ENCODE measurements at regions not wholly inside any gene's neighbourhood (a gene's known extent, or its start where the extent isn't known, plus 50 kb on each side); places are given as distances from the start of the nearest gene placed in this dataset.

DNA sequence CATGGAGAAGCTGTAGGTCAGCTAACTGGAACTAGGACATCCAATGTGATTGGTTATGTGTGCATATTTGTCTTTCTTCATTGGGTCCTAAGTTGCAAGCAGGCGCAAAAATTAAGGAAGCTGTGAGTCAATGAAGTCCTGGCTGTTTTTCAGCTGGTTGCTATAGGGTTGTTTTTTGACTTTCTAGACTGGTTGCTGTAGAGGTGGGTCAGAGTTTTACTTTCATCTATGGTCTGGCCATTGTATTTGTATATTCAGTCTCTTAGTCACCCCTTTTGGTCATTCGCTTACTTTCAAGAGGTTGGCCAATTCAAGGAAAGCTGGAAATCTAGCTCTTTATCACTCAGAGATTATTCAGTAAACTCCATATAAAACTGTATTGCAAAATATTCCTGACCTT, 62.0 kb upstream of the AMZ2 start:
- Histone ChIP-seq H3K4me3 (replicated peaks; ENCODE audit: insufficient read depth, low read length) (no peak overlapping the region), H3K27ac (replicated peaks) (no peak overlapping the region), H3K27me3 (ENCODE audit: insufficient read depth, poor library complexity, severe bottlenecking) (no peaks in the 10 kb centered on the region)
- TF ChIP-seq, protein P1, sequence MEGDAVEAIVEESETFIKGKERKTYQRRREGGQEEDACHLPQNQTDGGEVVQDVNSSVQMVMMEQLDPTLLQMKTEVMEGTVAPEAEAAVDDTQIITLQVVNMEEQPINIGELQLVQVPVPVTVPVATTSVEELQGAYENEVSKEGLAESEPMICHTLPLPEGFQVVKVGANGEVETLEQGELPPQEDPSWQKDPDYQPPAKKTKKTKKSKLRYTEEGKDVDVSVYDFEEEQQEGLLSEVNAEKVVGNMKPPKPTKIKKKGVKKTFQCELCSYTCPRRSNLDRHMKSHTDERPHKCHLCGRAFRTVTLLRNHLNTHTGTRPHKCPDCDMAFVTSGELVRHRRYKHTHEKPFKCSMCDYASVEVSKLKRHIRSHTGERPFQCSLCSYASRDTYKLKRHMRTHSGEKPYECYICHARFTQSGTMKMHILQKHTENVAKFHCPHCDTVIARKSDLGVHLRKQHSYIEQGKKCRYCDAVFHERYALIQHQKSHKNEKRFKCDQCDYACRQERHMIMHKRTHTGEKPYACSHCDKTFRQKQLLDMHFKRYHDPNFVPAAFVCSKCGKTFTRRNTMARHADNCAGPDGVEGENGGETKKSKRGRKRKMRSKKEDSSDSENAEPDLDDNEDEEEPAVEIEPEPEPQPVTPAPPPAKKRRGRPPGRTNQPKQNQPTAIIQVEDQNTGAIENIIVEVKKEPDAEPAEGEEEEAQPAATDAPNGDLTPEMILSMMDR (IDR thresholded peaks at IDR 0.05; ENCODE audit: insufficient read depth, low read length): no peak
- TF ChIP-seq SPI1 (IDR thresholded peaks at IDR 0.05; ENCODE audit: borderline replicate concordance, low read depth): no peak
- TF ChIP-seq POLR2AphosphoS5 (IDR thresholded peaks at IDR 0.05; ENCODE audit: low read depth): no peak
- no peak for TF ChIP-seq GABPA (IDR thresholded peaks at IDR 0.05; ENCODE audit: low read depth)
- TF ChIP-seq REST (IDR thresholded peaks at IDR 0.05; ENCODE audit: insufficient replicate concordance, low read depth): no peak
- DNase-seq (ENCODE audit: low read depth in 1 of 2, low spot score in 1 of 2): no peak

DNA sequence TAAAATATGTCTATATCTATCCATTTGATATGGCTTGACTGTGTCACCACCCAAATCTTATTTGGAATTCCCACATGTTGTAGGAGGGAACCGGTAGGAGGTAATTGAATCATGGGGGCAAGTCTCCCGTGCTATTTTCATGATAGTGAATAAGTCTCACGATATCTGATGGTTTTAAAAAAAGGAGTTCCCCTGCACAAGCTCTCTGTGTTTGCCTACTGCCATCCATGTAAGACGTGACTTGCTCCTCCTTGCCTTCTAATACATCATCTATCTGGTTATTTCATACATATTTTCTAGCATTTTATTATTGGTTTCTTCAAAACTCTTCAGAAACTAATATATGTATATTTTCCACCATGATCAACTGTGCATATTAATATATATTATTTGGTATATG, 57.3 kb upstream of the AMZ2 start:
- Histone ChIP-seq H3K27me3 (ENCODE audit: insufficient read depth, poor library complexity, severe bottlenecking) (peaks cover 14% of the 10 kb centered on the region), H3K27ac (replicated peaks) (no peak overlapping the region), H3K4me3 (replicated peaks; ENCODE audit: insufficient read depth, low read length) (no peak overlapping the region)
- no peak for DNase-seq (ENCODE audit: low read depth in 1 of 2, low spot score in 1 of 2)
- no peak for TF ChIP-seq GABPA (IDR thresholded peaks at IDR 0.05; ENCODE audit: low read depth)
- TF ChIP-seq POLR2AphosphoS5 (IDR thresholded peaks at IDR 0.05; ENCODE audit: low read depth): no peak
- TF ChIP-seq, protein P1 (IDR thresholded peaks at IDR 0.05; ENCODE audit: insufficient read depth, low read length): no peak
- TF ChIP-seq SPI1 (IDR thresholded peaks at IDR 0.05; ENCODE audit: borderline replicate concordance, low read depth): no peak
- no peak for TF ChIP-seq REST (IDR thresholded peaks at IDR 0.05; ENCODE audit: insufficient replicate concordance, low read depth)

GRCh38 chr17:68195667-68196393, 52.0 kb upstream of the AMZ2 start:
- no peak for DNase-seq (ENCODE audit: low read depth in 1 of 2, low spot score in 1 of 2)
- TF ChIP-seq GABPA (IDR thresholded peaks at IDR 0.05; ENCODE audit: low read depth): no peak
- TF ChIP-seq, protein P1 (IDR thresholded peaks at IDR 0.05; ENCODE audit: insufficient read depth, low read length): no peak
- no peak for TF ChIP-seq REST (IDR thresholded peaks at IDR 0.05; ENCODE audit: insufficient replicate concordance, low read depth)
- no peak for TF ChIP-seq SPI1 (IDR thresholded peaks at IDR 0.05; ENCODE audit: borderline replicate concordance, low read depth)
- TF ChIP-seq POLR2AphosphoS5 (IDR thresholded peaks at IDR 0.05; ENCODE audit: low read depth): no peak
- H3K4me3 ChIP-seq (replicated peaks; ENCODE audit: insufficient read depth, low read length): no peak overlapping the region
- peaks cover 57% of the 10 kb centered on the region for H3K27me3 ChIP-seq (ENCODE audit: insufficient read depth, poor library complexity, severe bottlenecking)
- H3K27ac ChIP-seq (replicated peaks): no peak overlapping the region

All from HL-60 (cell line).